ENCODE measurements at regions not wholly inside any gene's neighbourhood (a gene's known extent, or its start where the extent isn't known, plus 50 kb on each side); places are given as distances from the start of the nearest gene placed in this dataset.

- TF ChIP-seq CTCF (IDR thresholded peaks at IDR 0.05) (no peak), CEBPB (IDR thresholded peaks at IDR 0.05) (no peak), TP53 (CRISPR knock-in tag; IDR thresholded peaks at IDR 0.05) (no peak), RAD21 (conservative IDR thresholded peaks at IDR 0.05 in 1 of 2, IDR thresholded peaks at IDR 0.05 in 1 of 2) (no peak), POLR2A (IDR thresholded peaks at IDR 0.05; ENCODE audit: low read length) (no peak), BHLHE40 (IDR thresholded peaks at IDR 0.05; ENCODE audit: low read depth, low read length) (no peak), NR3C1 (IDR thresholded peaks at IDR 0.05) (no peak), ZNF302 (CRISPR knock-in tag; IDR thresholded peaks at IDR 0.05) (no peak), EP300 (IDR thresholded peaks at IDR 0.05) (no peak), ESRRA (IDR thresholded peaks at IDR 0.05; ENCODE audit: borderline replicate concordance, low read length) (no peak), FOSB (CRISPR knock-in tag; IDR thresholded peaks at IDR 0.05) (no peak)
Observed at GRCh38 chr5:87733897-87734296, 321.2 kb upstream of the CCNH start.
